Stimulated activated naive CD8-positive, alpha-beta T cell treated with anti-CD3 and anti-CD28 coated beads, Interleukin-15, Interleukin-2, amounts not matched to agents 100 U/mL and 50 U/mL, for 24 hours (primary cell): ENCODE measurements at regions not wholly inside any gene's neighbourhood (a gene's known extent, or its start where the extent isn't known, plus 50 kb on each side); places are given as distances from the start of the nearest gene placed in this dataset.

Source experiments
- ATAC-seq: fragments of 150-1000 bp; cut with Tn5 transposase; one replicate; pipeline ENCODE4 v1.10.0; 2021
- DNase-seq: peaks from one replicate; pipeline ENCODE4 v3.0.0; 2021

DNA sequence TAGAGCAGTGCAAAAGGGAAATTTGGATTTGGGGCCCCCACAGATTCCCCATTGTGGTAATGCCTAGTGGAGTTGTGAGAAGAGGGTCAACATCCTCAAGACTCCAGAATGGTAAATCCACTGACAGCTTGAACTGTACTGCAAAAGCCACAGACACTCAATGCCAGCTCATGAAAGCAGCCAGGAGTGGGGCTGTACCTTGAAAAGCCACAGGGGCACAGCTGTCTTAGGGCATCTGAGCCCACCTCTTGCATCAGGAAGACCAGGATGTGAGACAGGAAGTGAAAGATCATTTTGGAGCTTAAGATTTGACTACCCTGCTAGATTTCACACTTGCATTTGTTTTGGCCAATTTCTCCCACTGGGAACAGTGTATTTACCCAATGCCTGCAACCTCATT, 1548.9 kb upstream of the PCDH20 start:
- ATAC-seq (no peak), DNase-seq (no peak)

DNA sequence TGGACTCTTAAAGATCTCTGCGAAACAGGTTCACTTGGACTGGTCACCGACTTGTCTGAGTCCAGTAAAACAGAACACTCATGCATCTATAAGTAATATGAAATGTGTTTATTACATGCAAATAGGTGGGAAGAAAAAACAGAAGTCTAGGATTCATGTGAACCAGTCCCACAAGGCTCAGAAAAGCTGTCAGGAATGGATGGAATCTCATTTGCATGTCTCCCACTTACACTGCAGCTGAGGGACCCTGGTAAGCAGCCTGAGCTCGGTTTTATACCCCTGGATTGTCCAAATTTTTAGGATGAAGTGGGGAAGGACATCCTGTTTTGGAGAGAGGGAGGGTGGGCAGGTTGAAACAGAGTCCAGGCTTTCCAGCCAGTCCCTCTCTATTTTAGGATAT, 1545.1 kb upstream of the PCDH20 start:
- no peak for ATAC-seq
- DNase-seq, result no peak

DNA sequence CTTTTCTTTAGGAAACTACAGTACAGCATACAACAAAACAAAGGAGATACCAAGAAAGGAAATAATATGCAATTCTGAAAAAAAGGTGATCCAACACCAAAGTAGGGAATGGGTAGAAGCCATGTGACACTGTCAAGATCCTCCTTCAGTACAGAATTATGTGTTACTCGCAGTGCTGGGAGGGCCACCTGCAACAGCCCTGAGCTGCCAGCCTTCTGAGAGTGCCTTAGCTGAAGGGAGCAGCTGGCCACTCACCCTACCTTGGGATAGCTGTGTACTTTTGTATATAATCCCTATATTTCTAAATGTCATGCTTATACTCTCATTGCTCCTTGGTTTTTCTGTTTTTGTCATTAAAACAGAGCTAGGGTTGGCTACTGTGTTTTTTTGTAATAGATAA, 1518.2 kb upstream of the PCDH20 start:
- ATAC-seq (no peak), DNase-seq (no peak)

DNA sequence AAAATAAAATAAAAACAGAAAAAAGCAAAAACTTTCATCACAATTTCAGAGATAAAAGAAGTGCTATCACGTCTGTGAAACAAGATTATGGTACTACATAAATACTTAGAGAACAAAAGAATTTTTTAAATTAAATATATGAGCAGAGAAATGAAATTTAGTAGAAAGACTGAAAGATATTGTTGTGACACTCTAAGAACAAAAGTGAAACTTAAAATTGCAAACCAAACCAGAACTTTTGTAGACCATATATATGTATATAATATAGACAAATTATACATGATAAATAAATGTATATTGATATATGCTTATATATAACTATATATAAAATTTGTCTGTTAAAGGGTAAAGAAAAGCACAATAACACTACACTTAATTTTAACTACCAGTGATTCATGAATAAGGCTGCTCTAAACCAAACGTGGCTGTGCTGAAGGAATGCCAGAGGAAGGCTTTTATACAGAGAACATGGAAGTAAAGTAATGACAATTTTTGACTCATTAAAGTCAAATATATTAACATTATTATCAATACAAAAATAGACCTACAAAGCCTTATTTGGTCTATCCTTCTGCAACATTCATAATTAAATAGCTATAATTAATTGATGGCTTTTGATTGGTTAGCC, 1516.7 kb upstream of the PCDH20 start:
- ATAC-seq (no peak), DNase-seq (no peak)

DNA sequence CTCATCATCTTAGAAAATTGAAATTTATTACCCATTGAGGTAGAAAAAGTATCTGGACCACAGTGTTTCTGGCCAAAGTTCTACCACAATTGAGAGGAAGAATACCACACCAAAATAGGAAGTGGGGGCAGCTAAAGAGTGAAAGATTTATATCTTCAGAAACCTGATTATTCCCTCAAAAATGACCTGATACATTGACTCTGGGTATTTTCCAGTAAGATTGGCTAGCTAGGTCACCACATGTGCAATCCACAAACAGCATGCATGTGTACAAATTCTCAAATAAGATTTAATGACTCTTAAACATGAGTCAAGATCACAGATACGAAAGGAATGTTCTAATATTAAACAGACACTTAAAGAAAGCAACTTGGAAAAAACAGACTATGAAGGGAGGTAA, 1516.2 kb upstream of the PCDH20 start:
- ATAC-seq, result no peak
- DNase-seq, result no peak

DNA sequence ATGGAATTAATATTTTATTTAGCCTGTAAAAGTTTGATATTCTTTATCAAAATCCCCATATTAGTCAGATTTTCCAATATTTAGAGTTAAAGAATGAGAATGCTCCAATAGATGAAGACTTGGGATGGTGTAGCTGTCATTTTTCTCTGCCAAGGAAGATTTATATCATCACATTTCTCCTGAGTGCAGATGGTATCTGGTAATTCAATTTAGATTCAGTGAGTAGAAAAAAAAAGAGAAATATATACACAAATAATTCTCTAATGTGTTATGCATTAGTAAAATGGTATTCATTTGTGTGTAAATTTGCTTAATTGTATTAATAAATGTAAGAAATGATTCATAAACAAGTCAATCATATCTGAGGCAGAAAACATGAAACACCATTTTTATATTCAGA, 1508.7 kb upstream of the PCDH20 start:
- no peak for ATAC-seq
- no peak for DNase-seq

DNA sequence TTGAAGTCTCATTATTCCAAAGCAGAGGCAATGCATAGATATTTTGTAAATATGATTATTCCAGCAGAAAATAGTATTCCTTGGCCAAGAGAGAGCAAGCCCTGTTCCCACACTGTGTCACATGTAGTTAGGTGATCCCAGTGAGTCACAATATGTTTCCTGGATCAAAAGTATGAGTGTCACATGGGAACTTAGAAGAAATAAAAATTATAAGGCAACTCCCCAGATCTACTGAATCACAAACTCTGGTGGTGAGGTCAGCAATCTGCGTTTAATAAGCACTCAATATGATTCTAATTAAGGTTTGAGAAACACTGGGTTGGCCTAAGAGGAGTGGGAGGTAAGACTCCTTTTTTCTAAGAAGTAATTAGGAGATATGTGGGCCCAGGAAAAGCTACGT, 1504.5 kb upstream of the PCDH20 start:
- ATAC-seq, result no peak
- no peak for DNase-seq

DNA sequence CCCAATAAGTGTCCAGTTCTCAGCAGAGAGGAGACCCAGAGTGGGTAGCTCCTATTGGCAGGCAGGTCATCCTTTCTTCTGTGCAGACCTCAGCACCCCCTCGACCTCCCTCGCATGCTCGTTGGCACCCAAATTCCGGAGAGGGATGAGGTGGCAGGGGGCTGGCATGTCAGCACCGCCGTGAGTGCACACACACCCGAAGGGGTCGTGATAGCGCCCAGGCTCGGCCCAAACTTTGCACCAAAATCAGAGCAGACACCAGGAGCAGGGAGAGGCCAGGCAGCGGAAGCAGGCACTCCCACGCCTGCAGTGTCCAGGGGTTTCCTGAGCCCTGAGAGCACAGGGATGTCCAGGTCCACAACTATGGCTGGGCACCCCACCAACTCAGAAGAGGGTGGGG, 1503.8 kb upstream of the PCDH20 start:
- ATAC-seq, result no peak
- no peak for DNase-seq

DNA sequence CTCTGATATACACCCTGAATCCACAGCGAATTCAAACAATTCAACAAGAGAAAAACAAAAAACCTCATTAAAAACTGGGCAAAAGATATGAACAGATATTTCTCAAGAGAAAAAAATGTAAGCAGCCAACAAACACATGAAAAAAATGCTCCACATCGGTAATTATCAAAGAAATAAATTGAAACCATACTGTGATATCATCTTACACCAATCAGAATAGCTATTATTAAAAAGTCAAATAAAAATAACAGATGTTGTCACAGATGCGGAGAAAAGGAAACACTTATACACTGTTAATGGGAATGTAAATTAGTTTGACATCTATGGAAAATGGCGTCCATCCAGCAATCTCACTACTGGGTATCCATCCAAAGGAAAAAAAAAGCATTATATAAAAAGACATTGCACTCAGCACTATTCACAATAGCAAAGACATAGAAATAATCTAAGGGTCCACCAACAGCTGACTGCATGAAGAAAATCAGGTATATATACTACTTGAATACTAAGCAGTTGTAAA, 1495.0 kb upstream of the PCDH20 start:
- no peak for DNase-seq

DNA sequence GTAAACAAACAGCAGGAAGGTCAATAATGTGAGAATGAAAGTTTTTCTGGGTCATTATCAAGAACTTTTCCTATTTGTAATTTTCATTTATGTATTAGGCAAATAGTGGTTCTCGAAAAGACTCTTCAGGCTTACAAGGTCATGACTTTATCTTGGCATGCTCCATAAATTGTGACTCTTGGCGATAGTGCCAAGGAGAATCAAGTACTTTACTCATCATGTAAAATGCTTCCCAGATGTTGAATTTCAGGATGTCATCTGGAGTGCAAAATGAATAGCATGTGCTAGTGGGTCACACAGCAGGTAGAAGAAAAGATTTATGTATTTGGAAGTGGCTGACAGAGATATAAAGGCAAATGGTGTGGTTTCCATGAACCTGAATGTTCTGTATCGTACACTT, 1492.7 kb upstream of the PCDH20 start:
- no peak for ATAC-seq
- no peak for DNase-seq

More for the DNA sequence above, 1495.0 kb upstream of the PCDH20 start:
- no peak for ATAC-seq

DNA sequence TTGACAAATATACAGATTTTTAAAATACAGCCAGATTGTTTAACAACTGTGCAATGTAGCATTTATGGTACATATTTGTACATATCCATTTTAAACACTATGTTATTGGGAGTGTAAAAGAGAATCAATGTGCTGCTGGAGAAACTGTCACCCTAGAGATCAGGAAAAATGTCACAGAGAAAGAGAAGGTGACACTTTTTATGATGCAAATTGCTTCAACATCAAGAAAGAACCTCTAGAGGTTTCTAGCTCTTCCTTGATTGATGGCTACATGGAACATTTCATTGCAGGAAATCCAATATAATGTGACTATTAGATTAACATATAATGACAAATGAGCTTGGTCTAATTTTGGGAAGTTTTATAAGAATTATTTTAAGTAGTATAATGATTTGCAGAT, 1491.2 kb upstream of the PCDH20 start:
- ATAC-seq (no peak), DNase-seq (no peak)

DNA sequence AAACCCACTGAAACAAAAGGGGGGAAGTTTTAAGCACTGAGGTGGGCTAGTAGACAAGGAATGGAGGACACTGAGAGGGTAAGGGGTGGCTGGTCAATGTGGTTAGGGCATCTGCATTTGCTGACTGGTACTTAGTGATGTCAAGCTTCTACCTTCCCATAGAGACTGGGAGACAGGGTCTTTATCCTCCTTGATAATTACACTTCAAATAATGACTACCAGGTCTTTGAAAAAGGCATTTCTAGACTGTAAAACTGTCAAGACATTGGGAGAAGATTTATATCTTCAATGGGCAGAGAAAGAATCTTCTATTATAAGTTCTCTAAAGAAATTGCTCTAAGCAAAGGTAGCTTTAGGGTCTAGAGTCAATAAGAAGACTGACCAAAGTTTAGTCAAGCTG, 1490.8 kb upstream of the PCDH20 start:
- DNase-seq (no peak), ATAC-seq (no peak)

DNA sequence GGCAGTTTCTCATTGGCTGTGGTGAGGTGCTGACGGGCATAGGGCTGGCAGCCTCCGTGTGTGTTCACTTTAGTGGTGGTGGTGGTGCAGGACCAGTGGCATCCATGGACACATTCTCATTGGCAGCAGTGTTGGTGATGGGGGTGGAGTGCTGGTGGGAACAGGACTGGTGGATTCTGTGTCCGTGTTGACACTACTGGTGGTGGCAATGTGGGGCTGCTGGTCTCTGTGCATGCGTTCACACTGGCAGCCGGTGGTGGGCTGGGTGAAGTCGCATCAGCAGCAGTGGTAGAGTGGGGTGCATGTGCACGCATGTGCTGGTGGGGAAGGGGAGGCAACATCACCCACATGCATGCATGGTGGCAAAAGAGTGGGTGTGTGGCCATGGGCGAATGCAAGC, 1471.4 kb upstream of the PCDH20 start:
- ATAC-seq (no peak), DNase-seq (no peak)

DNA sequence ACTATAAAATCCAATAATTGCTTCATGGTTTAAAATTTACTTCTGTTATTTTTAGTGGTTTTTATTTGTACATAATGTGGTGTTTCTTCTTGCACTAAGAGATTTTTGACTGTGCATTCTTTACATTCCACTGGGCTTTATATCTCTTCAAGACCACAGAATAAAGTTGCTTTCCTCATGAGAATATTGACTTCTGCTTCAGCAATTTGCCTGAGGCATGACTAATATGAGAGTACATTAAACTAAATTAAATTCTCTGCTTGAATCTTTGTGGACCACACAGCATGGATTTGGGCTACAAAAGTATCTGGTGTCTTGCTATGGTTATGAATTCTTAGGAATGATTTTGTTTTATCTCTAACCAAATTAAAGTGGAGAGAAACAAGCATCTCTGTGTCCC, 1463.4 kb upstream of the PCDH20 start:
- ATAC-seq, result no peak
- DNase-seq, result no peak

DNA sequence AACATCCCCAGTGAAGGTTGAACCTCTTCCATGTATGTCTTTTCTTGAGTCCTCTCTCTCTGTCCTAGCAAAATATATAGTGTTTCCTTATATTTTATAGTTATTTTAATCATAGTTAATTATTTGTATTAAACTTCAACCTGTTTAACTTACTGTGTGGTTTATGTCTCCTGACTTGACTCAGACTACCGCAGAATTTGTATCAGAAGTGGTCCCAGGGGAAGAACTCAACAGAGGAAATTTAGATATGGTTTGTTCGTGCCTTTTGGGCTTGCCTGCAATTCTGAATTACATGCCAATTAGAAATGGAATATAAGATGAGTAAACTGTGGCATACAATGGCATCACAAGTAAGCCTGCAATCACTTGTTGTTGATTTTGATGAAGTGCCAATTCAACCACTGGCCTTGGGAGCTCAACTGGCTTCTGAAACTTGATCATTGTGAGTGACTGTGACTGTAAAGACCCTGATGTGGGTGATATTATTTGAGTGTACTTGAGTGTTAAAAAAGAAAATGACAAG, 1459.5 kb upstream of the PCDH20 start:
- no peak for DNase-seq
- ATAC-seq, result no peak

DNA sequence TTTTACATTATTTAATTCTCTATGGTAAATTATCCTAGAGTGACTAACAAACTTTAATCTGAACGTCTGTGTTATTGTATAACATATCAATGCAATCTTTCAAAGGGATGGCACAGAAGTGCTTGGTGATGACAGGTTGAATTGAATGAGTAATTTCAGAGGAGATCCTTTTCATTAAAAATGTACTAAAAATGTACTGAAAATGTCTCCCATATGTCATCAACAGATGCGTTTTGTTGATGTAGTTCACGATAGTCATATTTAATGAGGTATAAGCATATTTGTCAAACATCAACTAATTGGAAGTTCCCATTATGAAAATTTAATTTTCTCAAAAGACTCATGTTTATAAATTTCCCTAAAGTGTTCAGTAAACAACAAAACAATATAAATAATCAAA, 1434.7 kb upstream of the PCDH20 start:
- DNase-seq (no peak), ATAC-seq (no peak)

DNA sequence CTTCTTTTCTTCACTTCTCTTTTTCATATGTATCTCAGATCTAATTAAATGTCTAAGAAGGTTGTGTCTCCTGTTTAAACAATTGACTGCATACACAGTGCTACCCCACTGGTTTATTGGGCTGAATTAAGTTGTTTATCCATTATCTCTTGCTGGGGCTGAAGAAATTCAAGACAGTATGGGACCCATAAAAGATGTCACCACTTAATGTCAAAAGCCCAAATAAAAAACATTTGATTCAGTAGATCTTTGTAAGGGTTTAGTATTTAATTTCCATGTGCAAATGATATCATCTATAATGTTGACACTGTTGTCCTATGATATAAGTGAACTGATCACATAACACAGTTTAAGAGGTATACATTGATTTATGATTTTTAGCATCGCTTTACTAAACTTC, 1431.9 kb upstream of the PCDH20 start:
- ATAC-seq, result no peak
- no peak for DNase-seq

DNA sequence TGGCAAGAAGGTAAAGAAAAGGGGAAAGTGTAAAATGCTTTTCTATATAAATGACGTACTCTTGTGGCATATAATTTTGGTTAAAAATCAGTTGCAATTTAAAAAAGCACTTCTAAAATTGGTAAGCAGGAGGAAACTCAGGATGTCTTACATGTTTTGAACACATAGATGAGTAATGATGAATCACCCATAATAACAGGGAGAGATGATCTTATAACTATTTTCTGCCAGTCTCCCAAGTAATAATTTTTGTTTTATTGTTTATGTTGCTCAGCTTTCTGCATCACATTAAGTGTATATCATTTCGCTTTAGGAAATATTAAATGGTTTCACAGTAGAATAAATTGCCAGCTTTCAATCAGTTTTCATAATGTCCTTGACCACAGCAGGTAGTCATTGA, 1430.7 kb upstream of the PCDH20 start:
- ATAC-seq (no peak), DNase-seq (no peak)

DNA sequence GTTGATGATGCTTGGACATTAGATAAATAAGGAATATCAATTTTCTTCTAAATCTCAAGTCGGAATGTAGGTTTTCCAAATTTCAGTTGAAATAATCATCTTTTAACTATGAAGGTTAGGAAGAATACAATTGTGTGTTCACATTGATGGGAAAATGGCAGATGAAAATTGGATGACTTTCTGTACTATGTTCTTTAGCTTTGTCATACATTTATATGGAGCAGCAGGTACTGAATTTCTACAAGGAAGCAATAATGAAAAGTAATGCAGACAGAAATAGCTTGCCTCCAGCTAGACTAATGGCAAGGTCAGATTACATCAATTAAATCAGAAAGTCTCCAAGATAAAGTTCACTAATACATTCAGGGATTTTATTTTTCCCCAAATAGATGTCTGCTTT, 1423.7 kb upstream of the PCDH20 start:
- no peak for ATAC-seq

DNA sequence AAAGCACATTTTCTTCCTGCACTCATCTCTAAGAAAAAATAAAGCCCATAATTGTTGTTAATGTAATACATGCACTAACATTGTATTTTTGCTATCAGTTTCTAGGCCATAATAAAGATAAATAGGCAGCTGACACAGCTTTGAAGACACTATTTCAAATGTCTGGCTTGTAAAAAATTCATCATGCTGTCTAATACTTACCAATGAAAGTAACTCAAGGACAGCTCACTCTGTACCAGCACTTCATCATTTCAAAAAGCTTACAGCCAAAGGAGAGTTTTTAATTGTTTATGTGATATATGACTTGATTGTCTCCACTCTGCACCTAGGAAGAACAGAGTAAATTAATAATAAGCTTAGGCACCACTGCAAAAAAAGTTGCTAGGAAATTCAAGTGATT, 1423.3 kb upstream of the PCDH20 start:
- ATAC-seq (no peak), DNase-seq (no peak)

More for the DNA sequence above, 1423.7 kb upstream of the PCDH20 start:
- no peak for DNase-seq

DNA sequence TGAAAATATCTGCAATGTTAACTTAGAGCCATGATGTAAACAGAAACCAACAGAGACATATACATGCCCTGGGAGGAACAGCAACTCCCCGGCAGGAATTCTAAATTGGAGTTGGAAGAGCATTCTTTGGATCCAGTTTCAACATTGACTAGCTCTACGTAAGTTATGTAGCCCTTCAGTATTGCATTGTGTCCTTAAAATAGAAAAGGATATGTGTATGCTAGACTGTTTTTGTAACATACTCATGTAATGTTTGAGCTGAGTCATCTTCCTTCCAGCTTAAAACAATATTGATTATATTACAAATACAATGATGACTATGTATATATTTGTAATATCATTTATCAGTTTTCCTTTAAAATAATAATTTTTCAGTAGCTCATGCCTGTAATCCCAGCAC, 1422.2 kb upstream of the PCDH20 start:
- ATAC-seq (no peak), DNase-seq (no peak)

DNA sequence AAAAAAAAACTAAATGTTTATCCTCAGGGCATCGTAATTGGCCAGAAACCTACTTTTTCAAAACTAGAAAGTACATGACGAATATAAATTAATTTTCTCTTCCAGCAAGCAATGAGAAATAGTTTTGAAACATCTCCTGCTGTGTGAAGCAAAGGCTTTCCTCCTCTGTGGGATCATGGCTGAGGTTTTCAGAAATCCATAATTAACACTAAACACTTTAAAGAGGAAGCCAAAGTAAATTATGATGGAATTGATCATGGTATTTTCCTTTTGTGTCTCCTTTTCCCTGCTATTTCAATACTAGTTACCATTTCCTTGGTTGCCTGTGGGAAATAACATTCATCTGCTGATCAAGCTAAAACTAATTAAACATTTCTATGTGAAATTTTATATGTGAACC, 1413.8 kb upstream of the PCDH20 start:
- DNase-seq (no peak), ATAC-seq (no peak)

DNA sequence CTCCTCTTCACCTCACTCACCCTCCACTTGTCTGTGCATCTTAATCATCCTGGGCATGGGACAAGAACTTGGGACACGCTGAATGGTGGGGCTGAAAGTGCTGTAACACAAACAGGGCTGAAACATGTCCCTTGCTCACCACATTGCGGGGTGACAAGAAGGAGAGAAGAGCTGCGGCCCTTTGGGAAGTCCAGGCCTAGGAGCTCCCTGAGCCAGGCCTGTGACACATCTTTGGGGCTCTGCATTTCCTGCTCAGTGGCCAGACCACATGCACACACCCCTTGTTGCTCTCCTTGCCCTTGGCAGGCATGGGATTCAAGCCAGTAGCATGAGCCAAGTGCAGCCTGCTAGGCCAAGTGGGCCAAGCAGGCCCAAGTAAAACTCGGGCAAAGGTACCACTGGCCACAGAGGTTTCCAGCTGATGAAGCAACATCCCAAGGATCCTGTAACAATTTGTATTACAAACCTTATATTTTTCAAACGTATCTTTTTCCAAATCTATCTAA, 1384.3 kb upstream of the PCDH20 start:
- DNase-seq (no peak), ATAC-seq (no peak)

DNA sequence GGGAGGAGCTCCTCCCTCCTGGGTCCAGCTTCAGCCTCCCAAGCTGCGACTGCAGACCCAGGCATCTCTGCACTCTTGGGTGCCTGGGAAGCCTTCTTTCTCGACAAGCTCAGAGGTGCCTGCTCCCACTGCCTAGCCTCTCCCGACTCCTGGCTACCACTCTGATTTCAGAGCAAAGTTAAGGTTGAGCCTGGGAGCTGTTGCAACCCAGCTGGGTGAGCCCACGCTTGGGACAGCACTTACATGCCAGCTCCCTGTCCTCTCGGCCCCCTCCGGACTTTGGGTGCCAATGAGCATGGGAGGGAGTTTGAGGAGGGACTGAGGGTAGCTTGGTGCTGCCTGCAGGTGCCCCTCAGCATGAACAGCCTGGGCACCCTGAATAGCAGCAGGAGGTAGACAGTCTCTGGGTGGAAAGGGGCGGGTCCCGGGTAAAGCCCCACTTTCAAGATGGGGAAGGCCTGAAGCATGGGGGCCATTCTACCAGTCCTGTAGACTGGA, 1383.4 kb upstream of the PCDH20 start:
- DNase-seq, result no peak
- ATAC-seq, result no peak
